ENCODE measurements at regions not wholly inside any gene's neighbourhood (a gene's known extent, or its start where the extent isn't known, plus 50 kb on each side); places are given as distances from the start of the nearest gene placed in this dataset.

- H3K4me2 ChIP-seq (ENCODE audit: low read length) = no peak overlapping the region
- H3K4me3 ChIP-seq (ENCODE audit: low read length) = no peak overlapping the region
- no peaks in the 10 kb centered on the region for H3K4me1 ChIP-seq (ENCODE audit: low read length)
- no peak overlapping the region for H2AFZ ChIP-seq (ENCODE audit: low read depth, low read length)
- no peak overlapping the region for H3K27ac ChIP-seq (ENCODE audit: low read length)
- TF ChIP-seq CTCF (IDR thresholded peaks at IDR 0.05; ENCODE audit: low read depth, low read length) (no peak), EZH2phosphoT487 (IDR thresholded peaks at IDR 0.05; ENCODE audit: low read depth) (no peak)
- no peak overlapping the region for H3K9ac ChIP-seq (ENCODE audit: low read length)
- H3K27me3 ChIP-seq (ENCODE audit: low read depth, low read length) = no peaks in the 10 kb centered on the region
- H3K36me3 ChIP-seq (replicated peaks; ENCODE audit: low read depth, low read length) = no peaks in the 10 kb centered on the region
- H3K79me2 ChIP-seq (ENCODE audit: low read length) = no peaks in the 10 kb centered on the region
- no peaks in the 10 kb centered on the region for H3K9me3 ChIP-seq (ENCODE audit: insufficient read depth, low read length)
- H4K20me1 ChIP-seq (ENCODE audit: insufficient read depth, low read length) = no peaks in the 10 kb centered on the region
These were observed 926.6 kb downstream of the TBC1D32 start for GRCh38 chr6:120407696-120408095.

- Histone ChIP-seq H2AFZ (ENCODE audit: low read depth, low read length) (no peak overlapping the region), H3K9ac (ENCODE audit: low read length) (no peak overlapping the region), H3K9me3 (ENCODE audit: insufficient read depth, low read length) (no peaks in the 10 kb centered on the region), H3K4me3 (ENCODE audit: low read length) (no peak overlapping the region), H3K27me3 (ENCODE audit: low read depth, low read length) (no peaks in the 10 kb centered on the region), H3K4me1 (ENCODE audit: low read length) (no peaks in the 10 kb centered on the region), H3K4me2 (ENCODE audit: low read length) (no peak overlapping the region), H4K20me1 (ENCODE audit: insufficient read depth, low read length) (no peaks in the 10 kb centered on the region), H3K36me3 (replicated peaks; ENCODE audit: low read depth, low read length) (no peaks in the 10 kb centered on the region), H3K79me2 (ENCODE audit: low read length) (no peaks in the 10 kb centered on the region), H3K27ac (ENCODE audit: low read length) (no peak overlapping the region)
- no peak for TF ChIP-seq CTCF (IDR thresholded peaks at IDR 0.05; ENCODE audit: low read depth, low read length)
- TF ChIP-seq EZH2phosphoT487 (IDR thresholded peaks at IDR 0.05; ENCODE audit: low read depth) = no peak
These were observed 928.3 kb downstream of the TBC1D32 start for GRCh38 chr6:120405947-120406346.

- no peaks in the 10 kb centered on the region for H3K9me3 ChIP-seq (ENCODE audit: insufficient read depth, low read length)
- H3K27ac ChIP-seq (ENCODE audit: low read length) = no peak overlapping the region
- H3K9ac ChIP-seq (ENCODE audit: low read length) = no peak overlapping the region
- no peak for TF ChIP-seq EZH2phosphoT487 (IDR thresholded peaks at IDR 0.05; ENCODE audit: low read depth)
- no peak for TF ChIP-seq CTCF (IDR thresholded peaks at IDR 0.05; ENCODE audit: low read depth, low read length)
- H3K79me2 ChIP-seq (ENCODE audit: low read length) = no peaks in the 10 kb centered on the region
- H3K36me3 ChIP-seq (replicated peaks; ENCODE audit: low read depth, low read length) = no peaks in the 10 kb centered on the region
- no peaks in the 10 kb centered on the region for H3K4me1 ChIP-seq (ENCODE audit: low read length)
- H2AFZ ChIP-seq (ENCODE audit: low read depth, low read length) = no peak overlapping the region
- no peaks in the 10 kb centered on the region for H3K27me3 ChIP-seq (ENCODE audit: low read depth, low read length)
- H3K4me2 ChIP-seq (ENCODE audit: low read length) = no peak overlapping the region
- H3K4me3 ChIP-seq (ENCODE audit: low read length) = no peak overlapping the region
- H4K20me1 ChIP-seq (ENCODE audit: insufficient read depth, low read length) = no peaks in the 10 kb centered on the region
These were observed 938.5 kb downstream of the TBC1D32 start for GRCh38 chr6:120395784-120396183.

- Histone ChIP-seq H4K20me1 (ENCODE audit: insufficient read depth, low read length) (no peaks in the 10 kb centered on the region), H3K4me2 (ENCODE audit: low read length) (no peak overlapping the region), H3K9ac (ENCODE audit: low read length) (no peak overlapping the region), H3K4me1 (ENCODE audit: low read length) (no peaks in the 10 kb centered on the region), H3K27ac (ENCODE audit: low read length) (no peak overlapping the region), H3K36me3 (replicated peaks; ENCODE audit: low read depth, low read length) (no peaks in the 10 kb centered on the region), H3K27me3 (ENCODE audit: low read depth, low read length) (no peaks in the 10 kb centered on the region), H2AFZ (ENCODE audit: low read depth, low read length) (no peak overlapping the region), H3K9me3 (ENCODE audit: insufficient read depth, low read length) (no peaks in the 10 kb centered on the region), H3K79me2 (ENCODE audit: low read length) (no peaks in the 10 kb centered on the region), H3K4me3 (ENCODE audit: low read length) (no peak overlapping the region)
- no peak for TF ChIP-seq EZH2phosphoT487 (IDR thresholded peaks at IDR 0.05; ENCODE audit: low read depth)
These were observed 939.0 kb downstream of the TBC1D32 start for GRCh38 chr6:120395330-120395729.

GRCh38 chr6:120392941-120393340, 941.3 kb downstream of the TBC1D32 start:
- no peaks in the 10 kb centered on the region for H3K36me3 ChIP-seq (replicated peaks; ENCODE audit: low read depth, low read length)
- H3K4me3 ChIP-seq (ENCODE audit: low read length) = no peak overlapping the region
- no peak overlapping the region for H3K9ac ChIP-seq (ENCODE audit: low read length)
- no peaks in the 10 kb centered on the region for H4K20me1 ChIP-seq (ENCODE audit: insufficient read depth, low read length)
- H3K4me1 ChIP-seq (ENCODE audit: low read length) = no peaks in the 10 kb centered on the region
- no peak overlapping the region for H3K4me2 ChIP-seq (ENCODE audit: low read length)
- no peak overlapping the region for H3K27ac ChIP-seq (ENCODE audit: low read length)
- H3K79me2 ChIP-seq (ENCODE audit: low read length) = no peaks in the 10 kb centered on the region
- no peaks in the 10 kb centered on the region for H3K9me3 ChIP-seq (ENCODE audit: insufficient read depth, low read length)
- TF ChIP-seq CTCF (IDR thresholded peaks at IDR 0.05; ENCODE audit: low read depth, low read length) = no peak
- no peak for TF ChIP-seq EZH2phosphoT487 (IDR thresholded peaks at IDR 0.05; ENCODE audit: low read depth)
- no peak overlapping the region for H2AFZ ChIP-seq (ENCODE audit: low read depth, low read length)
- no peaks in the 10 kb centered on the region for H3K27me3 ChIP-seq (ENCODE audit: low read depth, low read length)
